ENCODE measurements at regions not wholly inside any gene's neighbourhood (a gene's known extent, or its start where the extent isn't known, plus 50 kb on each side); places are given as distances from the start of the nearest gene placed in this dataset.

GRCh38 chr2:138333677-138334076 lies 167.9 kb upstream of the SPOPL start:
- TF ChIP-seq CTCF (IDR thresholded peaks at IDR 0.05; ENCODE audit: low read depth, low read length) (no peak), POLR2A (IDR thresholded peaks at IDR 0.05; ENCODE audit: extremely low read depth, insufficient read length) (no peak), MAX (IDR thresholded peaks at IDR 0.05; ENCODE audit: low read depth, low read length) (no peak)
